GM21717 (cell line): ENCODE measurements at regions not wholly inside any gene's neighbourhood (a gene's known extent, or its start where the extent isn't known, plus 50 kb on each side); places are given as distances from the start of the nearest gene placed in this dataset.

ENCODE experiments used
- ATAC-seq: cut with Tn5 transposase; IDR thresholded peaks from one replicate; pipeline ENCODE4 v1.9.1; 2021; ENCODE audit warnings: mild to moderate bottlenecking, moderate library complexity; ENCODE audit not compliant: unreplicated experiment

GRCh38 chr1:218525451-218526197 lies 180.5 kb downstream of the TGFB2 start:
- no peak for ATAC-seq

GRCh38 chr1:218526198-218526580 lies 181.1 kb downstream of the TGFB2 start:
- ATAC-seq, result no peak

GRCh38 chr1:218527737-218528136 lies 182.6 kb downstream of the TGFB2 start:
- no peak for ATAC-seq

- ATAC-seq, result no peak
Measured at GRCh38 chr1:218529646-218530300, 184.6 kb downstream of the TGFB2 start.

- ATAC-seq, result no peak
Measured at GRCh38 chr1:218531936-218532335, 186.8 kb downstream of the TGFB2 start.

GRCh38 chr1:218536296-218536986 lies 191.3 kb downstream of the TGFB2 start:
- no peak for ATAC-seq

GRCh38 chr1:218537122-218537913 lies 192.2 kb downstream of the TGFB2 start:
- ATAC-seq, result no peak

- ATAC-seq, result no peak
Measured at GRCh38 chr1:218538341-218538740, 193.2 kb downstream of the TGFB2 start.

- no peak for ATAC-seq
Measured at GRCh38 chr1:218546314-218546713, 201.2 kb downstream of the TGFB2 start.

GRCh38 chr1:218547957-218548730 lies 203.0 kb downstream of the TGFB2 start:
- no peak for ATAC-seq

- no peak for ATAC-seq
Measured at GRCh38 chr1:218548764-218549163, 203.6 kb downstream of the TGFB2 start.

- ATAC-seq, result no peak
Measured at GRCh38 chr1:218553197-218553596, 208.1 kb downstream of the TGFB2 start.

- ATAC-seq, result no peak
Measured at GRCh38 chr1:218556016-218556415, 210.9 kb downstream of the TGFB2 start.

- ATAC-seq, result no peak
Measured at GRCh38 chr1:218557731-218558130, 212.6 kb downstream of the TGFB2 start.

GRCh38 chr1:218558271-218558810 lies 213.2 kb downstream of the TGFB2 start:
- no peak for ATAC-seq

GRCh38 chr1:218565377-218565776 lies 220.2 kb downstream of the TGFB2 start:
- no peak for ATAC-seq

GRCh38 chr1:218568962-218569550 lies 223.9 kb downstream of the TGFB2 start:
- no peak for ATAC-seq

GRCh38 chr1:218570456-218570855 lies 225.3 kb downstream of the TGFB2 start:
- no peak for ATAC-seq

GRCh38 chr1:218571491-218571890 lies 226.4 kb downstream of the TGFB2 start:
- ATAC-seq, result no peak

GRCh38 chr1:218572050-218572449 lies 226.9 kb downstream of the TGFB2 start:
- ATAC-seq, result no peak
